BLaER1 treated with 17β-estradiol and CSF1 and Interleukin-3, amounts not matched to agents 10 nM and 100 nM (cell line): ENCODE measurements at regions not wholly inside any gene's neighbourhood (a gene's known extent, or its start where the extent isn't known, plus 50 kb on each side); places are given as distances from the start of the nearest gene placed in this dataset.

Experiments
- H3K27ac ChIP-seq, 11 experiments: shearing (Covaris generic); formaldehyde crosslinking; 2 replicates each; pipeline ENCODE4 v1.8.1; 2022
- H3K27me3 ChIP-seq, 11 experiments: shearing (Covaris generic); formaldehyde crosslinking; 2 replicates each; pipeline ENCODE4 v1.8.1; 2022
- H3K36me3 ChIP-seq, 11 experiments: shearing (Covaris generic); formaldehyde crosslinking; 2 replicates each; pipeline ENCODE4 v1.8.1; 2022
- H3K4me1 ChIP-seq, 10 experiments: shearing (Covaris generic); formaldehyde crosslinking; 2 replicates each; pipeline ENCODE4 v1.8.1; 2022
- H3K4me2 ChIP-seq, 11 experiments: shearing (Covaris generic); formaldehyde crosslinking; 2 replicates each; pipeline ENCODE4 v1.8.1; 2022
- H3K4me3 ChIP-seq, 10 experiments: shearing (Covaris generic); formaldehyde crosslinking; 2 replicates each; pipeline ENCODE4 v1.8.1; 2022
- H3K9ac ChIP-seq, 11 experiments: shearing (Covaris generic); formaldehyde crosslinking; 2 replicates each; pipeline ENCODE4 v1.8.1; 2022
- H3K9me3 ChIP-seq, 11 experiments: shearing (Covaris generic); formaldehyde crosslinking; replicated peaks in 1 of 11; 2 replicates each; pipeline ENCODE4 v1.8.1; 2022
- H4K20me1 ChIP-seq, 11 experiments: shearing (Covaris generic); formaldehyde crosslinking; 2 replicates each; pipeline ENCODE4 v1.8.1; 2022
- Cebpa-rat ChIP-seq, 11 experiments: shearing (Covaris generic); IDR thresholded peaks; 2 replicates each; pipeline ENCODE4 v1.8.1; 2022

GRCh38 chr20:10724449-10725173, 50.8 kb upstream of the JAG1 start:
- Histone ChIP-seq H3K4me3 (no peak overlapping the region), H4K20me1 (no peaks in the 10 kb centered on the region), H3K27ac (no peak overlapping the region), H3K27me3 (no peaks in the 10 kb centered on the region), H3K9me3 (peaks cover 0 to 1% (median 0%) of the 10 kb centered on the region in 11 experiments; a peak in 3 of 22 replicates), H3K4me2 (no peak overlapping the region), H3K4me1 (no peaks in the 10 kb centered on the region; a peak in 1 of 20 replicates), H3K9ac (no peak overlapping the region), H3K36me3 (no peaks in the 10 kb centered on the region)
- no peak for TF ChIP-seq Cebpa-rat (IDR thresholded peaks at IDR 0.05)

- Histone ChIP-seq H3K9me3 (peaks cover 0 to 12% (median 4%) of the 10 kb centered on the region in 11 experiments; a peak in 6 of 22 replicates), H3K9ac (no peak overlapping the region), H3K4me3 (no peak overlapping the region), H3K4me1 (peaks cover 0 to 7% (median 0%) of the 10 kb centered on the region in 10 experiments; a peak in 2 of 20 replicates), H4K20me1 (no peaks in the 10 kb centered on the region), H3K27me3 (no peaks in the 10 kb centered on the region), H3K27ac (no peak overlapping the region), H3K4me2 (no peak overlapping the region), H3K36me3 (no peaks in the 10 kb centered on the region)
- TF ChIP-seq Cebpa-rat (IDR thresholded peaks at IDR 0.05), result no peak
Measured at GRCh38 chr20:10728873-10729670, 55.3 kb upstream of the JAG1 start.

- peaks cover 0 to 7% (median 0%) of the 10 kb centered on the region in 10 experiments; a peak in 2 of 20 replicates for H3K4me1 ChIP-seq
- H3K4me3 ChIP-seq, result no peak overlapping the region
Measured at GRCh38 chr20:10729785-10730184, 56.0 kb upstream of the JAG1 start.

GRCh38 chr20:10730629-10731183, 56.9 kb upstream of the JAG1 start:
- no peak overlapping the region for H3K4me2 ChIP-seq
- H4K20me1 ChIP-seq, result no peaks in the 10 kb centered on the region
- no peak overlapping the region for H3K27ac ChIP-seq
- no peaks in the 10 kb centered on the region for H3K27me3 ChIP-seq
- no peak overlapping the region for H3K4me3 ChIP-seq
- no peak for TF ChIP-seq Cebpa-rat (IDR thresholded peaks at IDR 0.05)
- H3K36me3 ChIP-seq, result no peaks in the 10 kb centered on the region
- H3K4me1 ChIP-seq, result peaks cover 0 to 7% (median 0%) of the 10 kb centered on the region in 10 experiments; a peak in 2 of 20 replicates
- peaks cover 0 to 12% (median 4%) of the 10 kb centered on the region in 11 experiments; a peak in 6 of 22 replicates for H3K9me3 ChIP-seq
- no peak overlapping the region for H3K9ac ChIP-seq

More at GRCh38 chr20:10729785-10730184, 56.0 kb upstream of the JAG1 start:
- H3K4me2 ChIP-seq, result no peak overlapping the region
- H3K9me3 ChIP-seq, result peaks cover 0 to 12% (median 4%) of the 10 kb centered on the region in 11 experiments; a peak in 6 of 22 replicates
- H3K27ac ChIP-seq, result no peak overlapping the region
- H4K20me1 ChIP-seq, result no peaks in the 10 kb centered on the region
- no peak overlapping the region for H3K9ac ChIP-seq
- no peaks in the 10 kb centered on the region for H3K36me3 ChIP-seq
- H3K27me3 ChIP-seq, result no peaks in the 10 kb centered on the region
- TF ChIP-seq Cebpa-rat (IDR thresholded peaks at IDR 0.05), result no peak

- peaks cover 0 to 12% (median 4%) of the 10 kb centered on the region in 11 experiments; a peak in 6 of 22 replicates for H3K9me3 ChIP-seq
- H3K4me1 ChIP-seq, result peaks cover 0 to 7% (median 0%) of the 10 kb centered on the region in 10 experiments; a peak in 2 of 20 replicates
- H3K36me3 ChIP-seq, result no peaks in the 10 kb centered on the region
- no peaks in the 10 kb centered on the region for H3K27me3 ChIP-seq
- H3K27ac ChIP-seq, result no peak overlapping the region
- H3K9ac ChIP-seq, result no peak overlapping the region
- H3K4me2 ChIP-seq, result no peak overlapping the region
- H3K4me3 ChIP-seq, result no peak overlapping the region
- TF ChIP-seq Cebpa-rat (IDR thresholded peaks at IDR 0.05), result no peak
- H4K20me1 ChIP-seq, result no peaks in the 10 kb centered on the region
Measured at GRCh38 chr20:10731190-10731965, 57.6 kb upstream of the JAG1 start.

- Histone ChIP-seq H3K4me2 (peak overlapping the region in 2 of 11 experiments; percentile 30 to 33; a peak in 2 of 22 replicates), H3K27ac (peak overlapping the region in 2 of 11 experiments; percentile 11 to 27; a peak in 4 of 22 replicates), H3K4me3 (no peak overlapping the region), H3K9me3 (peaks cover 0 to 12% (median 4%) of the 10 kb centered on the region in 11 experiments; a peak in 6 of 22 replicates), H3K27me3 (no peaks in the 10 kb centered on the region), H3K36me3 (no peaks in the 10 kb centered on the region), H3K4me1 (peaks cover 0 to 7% (median 0%) of the 10 kb centered on the region in 10 experiments; a peak in 2 of 20 replicates), H3K9ac (no peak overlapping the region), H4K20me1 (no peaks in the 10 kb centered on the region)
- TF ChIP-seq Cebpa-rat (IDR thresholded peaks at IDR 0.05), result no peak
Measured at GRCh38 chr20:10733122-10733521, 59.3 kb upstream of the JAG1 start.

- H4K20me1 ChIP-seq, result no peaks in the 10 kb centered on the region
- H3K4me2 ChIP-seq, result no peak overlapping the region
- H3K4me3 ChIP-seq, result no peak overlapping the region
- H3K9me3 ChIP-seq, result peaks cover 0 to 12% (median 0%) of the 10 kb centered on the region in 11 experiments; a peak in 1 of 22 replicates
- H3K4me1 ChIP-seq, result peaks cover 0 to 7% (median 0%) of the 10 kb centered on the region in 10 experiments; a peak in 2 of 20 replicates
- no peak overlapping the region for H3K9ac ChIP-seq
- no peaks in the 10 kb centered on the region for H3K27me3 ChIP-seq
- TF ChIP-seq Cebpa-rat (IDR thresholded peaks at IDR 0.05), result no peak
- no peaks in the 10 kb centered on the region for H3K36me3 ChIP-seq
- no peak overlapping the region for H3K27ac ChIP-seq
Measured at GRCh38 chr20:10735195-10735949, 61.6 kb upstream of the JAG1 start.

- Histone ChIP-seq H3K27ac (no peak overlapping the region), H3K27me3 (no peaks in the 10 kb centered on the region), H3K4me2 (no peak overlapping the region), H3K4me1 (no peaks in the 10 kb centered on the region), H3K4me3 (no peak overlapping the region), H3K36me3 (no peaks in the 10 kb centered on the region), H3K9ac (no peak overlapping the region), H4K20me1 (no peaks in the 10 kb centered on the region), H3K9me3 (no peaks in the 10 kb centered on the region)
- no peak for TF ChIP-seq Cebpa-rat (IDR thresholded peaks at IDR 0.05)
Measured at GRCh38 chr20:10739134-10739533, 65.3 kb upstream of the JAG1 start.
